ENCODE measurements at regions not wholly inside any gene's neighbourhood (a gene's known extent, or its start where the extent isn't known, plus 50 kb on each side); places are given as distances from the start of the nearest gene placed in this dataset.
"Not testable (repeated sequence)": the region's sequence is repeated elsewhere in the genome, so short reads cannot be mapped to it uniquely, and the experiment has no call there.

- DNase-seq (ENCODE audit: low read depth in 1 of 2, low spot score in 1 of 2): no peak
Observed at GRCh38 chr16:5801396-5801795, 703.8 kb upstream of the EEF2KMT start.

- no peak for DNase-seq (ENCODE audit: low read depth in 1 of 2, low spot score in 1 of 2)
Observed at GRCh38 chr16:5793556-5793955, 696.0 kb upstream of the EEF2KMT start.

- DNase-seq (ENCODE audit: low read depth in 1 of 2, low spot score in 1 of 2): no peak
Observed at GRCh38 chr16:5791011-5791657, 693.5 kb upstream of the EEF2KMT start.

GRCh38 chr16:5790512-5790911, 692.9 kb upstream of the EEF2KMT start:
- DNase-seq (ENCODE audit: low read depth in 1 of 2, low spot score in 1 of 2): no peak

- DNase-seq (ENCODE audit: low read depth in 1 of 2, low spot score in 1 of 2): no peak
Observed at GRCh38 chr16:5789033-5789432, 691.4 kb upstream of the EEF2KMT start.

GRCh38 chr16:5781436-5781835, 683.8 kb upstream of the EEF2KMT start:
- DNase-seq (ENCODE audit: low read depth in 1 of 2, low spot score in 1 of 2): no peak

GRCh38 chr16:5776876-5777275, 679.3 kb upstream of the EEF2KMT start:
- DNase-seq (ENCODE audit: low read depth in 1 of 2, low spot score in 1 of 2): no peak

- no peak for DNase-seq (ENCODE audit: low read depth in 1 of 2, low spot score in 1 of 2)
Observed at GRCh38 chr16:5775916-5776315, 678.3 kb upstream of the EEF2KMT start.

GRCh38 chr16:5770118-5770517, 672.5 kb upstream of the EEF2KMT start:
- DNase-seq (ENCODE audit: low read depth in 1 of 2, low spot score in 1 of 2): no peak

GRCh38 chr16:5769513-5769912, 671.9 kb upstream of the EEF2KMT start:
- DNase-seq (ENCODE audit: low read depth in 1 of 2, low spot score in 1 of 2): no peak

DNA sequence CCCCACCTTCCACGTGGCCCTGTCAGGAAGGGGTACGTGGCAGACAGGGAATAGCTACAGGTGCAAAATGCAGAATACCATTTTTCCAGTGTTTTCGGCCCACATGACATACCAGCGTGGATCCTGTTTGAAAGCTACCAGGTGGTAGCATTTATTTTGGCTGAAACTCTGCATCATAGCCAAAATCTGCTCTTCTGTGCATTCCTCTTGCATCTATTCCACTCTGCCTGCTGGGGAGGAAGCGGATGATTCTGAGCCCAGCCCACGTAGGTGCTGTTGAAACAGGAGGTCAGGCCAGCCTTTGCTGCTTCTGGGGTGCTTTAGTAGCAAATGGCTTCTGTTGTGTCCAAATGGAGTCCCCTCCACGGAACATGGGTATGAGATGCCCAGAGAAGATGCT, 670.9 kb upstream of the EEF2KMT start:
- no peak for DNase-seq (ENCODE audit: low read depth in 1 of 2, low spot score in 1 of 2)

DNA sequence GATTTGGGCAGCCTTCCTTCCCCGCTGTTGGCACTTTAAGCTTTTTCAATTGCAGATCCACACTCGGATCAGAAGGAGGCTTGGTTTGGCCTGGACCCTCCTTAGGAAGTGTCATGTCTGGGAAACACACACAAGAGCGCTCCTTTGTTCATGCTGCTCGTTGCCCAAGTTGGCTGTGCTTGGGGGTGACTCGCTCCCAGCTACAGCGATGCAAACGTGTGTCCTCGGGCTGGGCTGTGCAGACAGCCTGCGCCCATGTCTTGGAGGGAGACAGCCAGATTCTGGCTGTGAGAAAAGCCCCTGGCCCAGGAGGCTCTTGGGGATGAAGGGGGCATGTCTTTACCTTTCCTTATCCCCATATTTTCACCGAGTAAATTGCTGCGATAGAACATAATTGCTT, 665.6 kb upstream of the EEF2KMT start:
- DNase-seq (ENCODE audit: low read depth in 1 of 2, low spot score in 1 of 2): no peak

GRCh38 chr16:5762362-5762761, 664.8 kb upstream of the EEF2KMT start:
- DNase-seq (ENCODE audit: low read depth in 1 of 2, low spot score in 1 of 2): no peak

GRCh38 chr16:5761592-5761991, 664.0 kb upstream of the EEF2KMT start:
- DNase-seq (ENCODE audit: low read depth in 1 of 2, low spot score in 1 of 2): no peak

DNA sequence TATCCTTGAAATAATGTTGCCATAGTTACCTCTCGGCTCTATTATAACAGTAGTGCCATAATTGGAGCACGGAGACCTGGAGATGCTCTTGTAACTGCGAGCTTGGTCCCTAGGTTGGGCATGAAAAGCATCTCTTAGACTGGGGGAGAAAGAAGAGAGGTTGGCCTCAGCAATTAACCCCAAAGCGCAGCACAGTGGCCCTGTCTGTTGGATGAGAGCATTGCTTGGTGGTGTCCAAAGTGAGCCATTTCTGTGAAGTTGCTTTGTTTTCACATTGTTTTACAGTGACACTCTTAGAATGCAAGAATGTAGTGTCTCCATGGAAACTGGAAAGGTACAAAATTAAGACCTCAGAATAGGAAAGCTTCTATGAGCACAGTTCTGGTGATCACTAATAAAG, 660.7 kb upstream of the EEF2KMT start:
- no peak for DNase-seq (ENCODE audit: low read depth in 1 of 2, low spot score in 1 of 2)

DNA sequence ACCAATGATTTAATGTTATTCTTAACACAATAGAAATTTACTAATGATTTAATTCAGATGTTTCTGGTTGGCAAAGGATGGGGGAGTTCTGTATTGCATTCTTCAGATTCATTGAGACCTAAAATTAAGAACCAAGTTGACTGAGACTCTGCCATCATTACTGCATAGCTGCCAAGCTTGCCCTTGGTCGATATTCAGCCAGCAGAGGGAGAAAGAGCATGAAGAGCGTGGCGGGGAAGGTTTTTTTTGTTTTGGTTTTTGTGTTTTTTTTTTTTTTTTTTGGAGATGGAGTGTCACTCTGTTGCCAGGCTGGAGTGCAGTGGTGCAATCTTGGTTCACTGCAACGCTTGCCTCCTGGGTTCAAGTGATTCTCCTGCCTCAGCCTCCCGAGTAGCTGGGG, 659.4 kb upstream of the EEF2KMT start:
- no peak for DNase-seq (ENCODE audit: low read depth in 1 of 2, low spot score in 1 of 2)

DNA sequence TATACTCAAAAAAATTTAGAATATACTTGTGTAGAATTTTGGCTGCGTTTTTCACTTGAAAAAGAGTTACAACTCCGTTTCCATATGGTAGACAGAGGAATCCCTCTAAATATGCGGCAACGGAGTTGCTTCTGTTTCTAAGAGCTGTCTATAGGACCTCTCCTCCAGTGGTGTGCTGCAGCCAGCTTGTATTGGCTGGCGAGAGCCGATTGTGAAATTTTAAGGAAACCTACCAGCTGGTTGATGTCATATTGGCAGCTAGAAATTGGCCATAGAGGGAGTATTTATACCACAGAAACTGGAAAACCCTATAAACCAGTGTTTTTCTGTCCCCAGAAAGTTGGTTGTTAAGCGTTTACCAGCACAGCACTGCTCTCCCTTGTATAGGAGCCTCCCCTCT, 655.8 kb upstream of the EEF2KMT start:
- no peak for DNase-seq (ENCODE audit: low read depth in 1 of 2, low spot score in 1 of 2)

DNA sequence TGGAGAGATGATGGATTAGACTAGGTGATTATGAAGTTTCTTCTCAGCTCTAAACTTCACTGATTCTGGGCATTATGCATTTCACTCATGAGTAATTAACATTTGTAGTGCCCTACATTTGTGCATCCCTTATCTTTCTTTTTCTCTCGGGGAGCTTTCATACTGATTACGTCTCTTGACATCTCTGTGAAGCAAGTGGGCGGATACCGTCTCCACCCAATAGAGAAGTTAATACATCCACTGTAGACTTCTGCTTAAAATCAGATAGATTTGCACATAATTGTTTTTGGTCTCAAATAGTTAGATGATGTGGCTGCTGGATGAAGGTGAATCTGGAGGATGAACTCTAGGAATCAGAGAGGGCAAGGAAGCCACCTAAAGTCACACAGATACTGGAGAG, 653.6 kb upstream of the EEF2KMT start:
- DNase-seq (ENCODE audit: low read depth in 1 of 2, low spot score in 1 of 2): no peak

DNA sequence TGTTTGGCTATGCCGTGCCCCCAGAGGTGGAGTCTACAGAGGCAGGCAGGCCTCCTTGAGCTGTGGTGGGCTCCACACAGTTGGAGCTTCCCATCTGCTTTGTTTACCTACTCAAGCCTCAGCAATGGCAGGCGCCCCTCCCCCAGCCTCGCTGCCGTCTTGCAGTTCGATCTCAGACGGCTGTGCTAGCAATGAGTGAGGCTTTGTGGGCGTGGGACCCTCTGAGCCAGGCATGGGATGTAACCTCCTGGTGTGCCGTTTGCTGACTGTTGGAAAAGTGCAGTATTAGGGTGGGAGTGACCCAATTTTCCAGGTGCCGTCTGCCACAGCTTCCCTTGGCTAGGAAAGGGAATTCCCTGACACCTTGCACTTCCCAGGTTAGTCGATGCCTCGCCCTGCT, 652.8 kb upstream of the EEF2KMT start:
- DNase-seq (ENCODE audit: low read depth in 1 of 2, low spot score in 1 of 2): not testable (repeated sequence)

- DNase-seq (ENCODE audit: low read depth in 1 of 2, low spot score in 1 of 2): no peak
Observed at GRCh38 chr16:5738586-5738985, 641.0 kb upstream of the EEF2KMT start.

DNA sequence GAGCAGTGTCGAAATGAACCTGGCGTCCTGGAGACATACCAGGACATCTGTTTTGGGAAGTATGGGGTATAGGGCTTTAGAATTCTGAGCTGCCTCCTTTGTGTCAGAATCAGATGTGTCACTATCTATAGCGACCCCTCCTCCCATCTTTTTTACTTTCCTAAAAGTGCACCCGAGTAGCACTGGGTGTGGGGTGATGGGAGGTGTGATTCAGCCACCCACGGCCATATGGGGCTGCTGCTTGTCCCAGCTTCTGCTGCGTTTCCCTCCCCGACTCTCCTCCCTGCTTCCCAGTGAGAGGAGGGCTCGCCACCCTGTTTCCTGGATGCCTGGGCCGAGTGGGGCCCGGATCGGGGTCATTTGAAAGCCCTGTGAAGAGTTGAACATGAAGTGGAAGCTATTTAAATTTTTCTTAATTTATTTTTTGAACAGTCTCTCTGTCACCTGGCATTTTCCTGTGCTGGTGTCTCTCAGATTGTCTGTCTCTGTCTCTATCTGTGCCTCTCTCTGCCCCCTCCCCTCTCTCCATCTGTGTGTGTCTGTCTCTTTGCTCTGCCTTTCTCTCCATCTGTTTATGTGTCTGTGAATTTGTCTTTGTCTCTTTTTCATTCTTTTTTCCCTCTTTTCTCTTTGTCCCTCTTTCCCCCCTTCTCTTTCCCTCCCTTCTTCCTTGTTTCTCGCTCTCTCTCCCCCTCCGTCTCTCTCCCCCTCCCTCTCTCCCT, 638.8 kb upstream of the EEF2KMT start:
- DNase-seq (ENCODE audit: low read depth in 1 of 2, low spot score in 1 of 2): no peak

GRCh38 chr16:5735444-5735843, 637.8 kb upstream of the EEF2KMT start:
- DNase-seq (ENCODE audit: low read depth in 1 of 2, low spot score in 1 of 2): no peak

DNA sequence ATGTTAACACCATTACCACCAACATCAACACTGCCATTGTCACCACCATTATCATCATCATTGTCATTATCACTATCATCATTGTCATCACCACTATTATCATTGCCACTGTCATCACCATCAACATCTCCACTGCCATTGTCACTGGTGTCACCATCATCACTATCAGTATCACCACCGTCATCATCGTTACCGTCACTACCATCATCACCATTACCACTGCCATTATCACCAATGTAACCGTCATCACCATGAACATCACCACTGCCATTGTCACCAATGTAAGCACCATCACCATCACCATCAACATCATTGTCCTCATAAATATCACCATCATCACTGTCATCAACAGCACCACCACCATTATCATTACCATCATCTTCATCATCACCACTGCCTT, 633.2 kb upstream of the EEF2KMT start:
- DNase-seq (ENCODE audit: low read depth in 1 of 2, low spot score in 1 of 2): no peak

Data from activated T-helper 1 cell treated with anti-CD3 and anti-CD28 coated beads, Interleukin-2, amount 50 U/mL, for 16 hours (primary cell).